Mucosa of stomach (tissue), 1 donor: ENCODE measurements at regions not wholly inside any gene's neighbourhood (a gene's known extent, or its start where the extent isn't known, plus 50 kb on each side); places are given as distances from the start of the nearest gene placed in this dataset.

Experiments
- H3K27me3 ChIP-seq: one replicate; pipeline ENCODE4 v1.7.0; 2013; ENCODE audit warnings: mild to moderate bottlenecking, low read length; ENCODE audit not compliant: control insufficient read depth, insufficient read depth
- H3K36me3 ChIP-seq: one replicate; pipeline ENCODE4 v1.7.0; 2013; ENCODE audit warnings: low read length; ENCODE audit not compliant: control insufficient read depth, insufficient read depth
- H3K4me1 ChIP-seq: one replicate; pipeline ENCODE4 v1.7.0; 2013; ENCODE audit warnings: mild to moderate bottlenecking, low read length; ENCODE audit not compliant: control insufficient read depth, insufficient read depth
- H3K4me3 ChIP-seq: one replicate; pipeline ENCODE4 v1.7.0; 2013; ENCODE audit warnings: low read length
- H3K9ac ChIP-seq: one replicate; pipeline ENCODE4 v1.7.0; 2013; ENCODE audit warnings: mild to moderate bottlenecking, low read length, moderate library complexity
- H3K9me3 ChIP-seq: one replicate; pipeline ENCODE4 v1.7.0; 2013; ENCODE audit warnings: mild to moderate bottlenecking, low read length, moderate library complexity; ENCODE audit not compliant: control insufficient read depth
- donor health status: Pancreatic carcinoma.

- H3K4me1 ChIP-seq = no peaks in the 10 kb centered on the region
- no peak overlapping the region for H3K4me3 ChIP-seq
- peaks cover 8% of the 10 kb centered on the region for H3K27me3 ChIP-seq
- H3K36me3 ChIP-seq = no peaks in the 10 kb centered on the region
- H3K9ac ChIP-seq = no peak overlapping the region
- no peaks in the 10 kb centered on the region for H3K9me3 ChIP-seq
Measured at GRCh38 chr3:181561139-181562031, 150.3 kb upstream of the SOX2 start.

- Histone ChIP-seq H3K27me3 (peaks cover 8% of the 10 kb centered on the region), H3K9me3 (no peaks in the 10 kb centered on the region), H3K9ac (no peak overlapping the region), H3K36me3 (no peaks in the 10 kb centered on the region), H3K4me3 (no peak overlapping the region), H3K4me1 (no peaks in the 10 kb centered on the region)
Measured at GRCh38 chr3:181558870-181559269, 152.9 kb upstream of the SOX2 start.

- Histone ChIP-seq H3K9me3 (no peaks in the 10 kb centered on the region), H3K36me3 (no peaks in the 10 kb centered on the region), H3K27me3 (no peaks in the 10 kb centered on the region), H3K4me3 (no peak overlapping the region), H3K9ac (no peak overlapping the region), H3K4me1 (no peaks in the 10 kb centered on the region)
Measured at GRCh38 chr3:181555681-181556080, 156.0 kb upstream of the SOX2 start.

GRCh38 chr3:181554233-181554765 is 157.4 kb upstream of the SOX2 start:
- no peak overlapping the region for H3K9ac ChIP-seq
- no peaks in the 10 kb centered on the region for H3K36me3 ChIP-seq
- H3K4me1 ChIP-seq = no peaks in the 10 kb centered on the region
- H3K27me3 ChIP-seq = no peaks in the 10 kb centered on the region
- no peaks in the 10 kb centered on the region for H3K9me3 ChIP-seq
- H3K4me3 ChIP-seq = no peak overlapping the region

GRCh38 chr3:181549266-181549665 is 162.5 kb upstream of the SOX2 start:
- H3K9me3 ChIP-seq = no peaks in the 10 kb centered on the region
- no peaks in the 10 kb centered on the region for H3K36me3 ChIP-seq
- no peaks in the 10 kb centered on the region for H3K4me1 ChIP-seq
- no peaks in the 10 kb centered on the region for H3K27me3 ChIP-seq
- no peak overlapping the region for H3K9ac ChIP-seq
- H3K4me3 ChIP-seq = no peak overlapping the region

GRCh38 chr3:181541414-181541813 is 170.3 kb upstream of the SOX2 start:
- Histone ChIP-seq H3K4me3 (no peak overlapping the region), H3K36me3 (no peaks in the 10 kb centered on the region), H3K9ac (no peak overlapping the region), H3K27me3 (no peaks in the 10 kb centered on the region), H3K9me3 (no peaks in the 10 kb centered on the region), H3K4me1 (no peaks in the 10 kb centered on the region)

GRCh38 chr3:181534781-181535221 is 176.9 kb upstream of the SOX2 start:
- Histone ChIP-seq H3K4me3 (no peak overlapping the region), H3K9me3 (no peaks in the 10 kb centered on the region), H3K4me1 (no peaks in the 10 kb centered on the region), H3K9ac (no peak overlapping the region), H3K36me3 (no peaks in the 10 kb centered on the region), H3K27me3 (no peaks in the 10 kb centered on the region)

- Histone ChIP-seq H3K27me3 (no peaks in the 10 kb centered on the region), H3K36me3 (no peaks in the 10 kb centered on the region), H3K9ac (no peak overlapping the region), H3K4me3 (no peak overlapping the region), H3K4me1 (no peaks in the 10 kb centered on the region), H3K9me3 (no peaks in the 10 kb centered on the region)
Measured at GRCh38 chr3:181533811-181534210, 177.9 kb upstream of the SOX2 start.

- Histone ChIP-seq H3K4me1 (no peaks in the 10 kb centered on the region), H3K9me3 (no peaks in the 10 kb centered on the region), H3K4me3 (no peak overlapping the region), H3K27me3 (no peaks in the 10 kb centered on the region), H3K9ac (no peak overlapping the region), H3K36me3 (no peaks in the 10 kb centered on the region)
Measured at GRCh38 chr3:181530584-181530983, 181.1 kb upstream of the SOX2 start.

- Histone ChIP-seq H3K9me3 (no peaks in the 10 kb centered on the region), H3K4me3 (no peak overlapping the region), H3K4me1 (no peaks in the 10 kb centered on the region), H3K9ac (no peak overlapping the region), H3K27me3 (no peaks in the 10 kb centered on the region), H3K36me3 (no peaks in the 10 kb centered on the region)
Measured at GRCh38 chr3:181521831-181522230, 189.9 kb upstream of the SOX2 start.

- Histone ChIP-seq H3K27me3 (no peaks in the 10 kb centered on the region), H3K36me3 (no peaks in the 10 kb centered on the region), H3K9ac (no peak overlapping the region)
Measured at GRCh38 chr3:181518222-181518621, 193.5 kb upstream of the SOX2 start.

GRCh38 chr3:181512787-181513186 is 198.9 kb upstream of the SOX2 start:
- Histone ChIP-seq H3K36me3 (no peaks in the 10 kb centered on the region), H3K4me3 (no peak overlapping the region), H3K27me3 (no peaks in the 10 kb centered on the region), H3K9me3 (no peaks in the 10 kb centered on the region), H3K4me1 (no peaks in the 10 kb centered on the region), H3K9ac (no peak overlapping the region)

More at GRCh38 chr3:181518222-181518621, 193.5 kb upstream of the SOX2 start:
- no peaks in the 10 kb centered on the region for H3K9me3 ChIP-seq
- no peak overlapping the region for H3K4me3 ChIP-seq
- no peaks in the 10 kb centered on the region for H3K4me1 ChIP-seq
